SK-N-SH (cell line): ENCODE measurements at regions not wholly inside any gene's neighbourhood (a gene's known extent, or its start where the extent isn't known, plus 50 kb on each side); places are given as distances from the start of the nearest gene placed in this dataset.

ENCODE experiments used
- CTCF ChIA-PET: fragments of 300-600, 350-600 bp; formaldehyde crosslinking; extraction: SDS; loops from one replicate; lab custom pipeline; 2021; lab: Yijun Ruan, JAX
- POLR2A ChIA-PET: fragments of 350-600 bp; sonication (Branson Sonifier 250); formaldehyde crosslinking; extraction: SDS; loops from one replicate; lab custom pipeline; 2020; ENCODE audit warnings: antibody characterized with exemption, inconsistent platforms; lab: Yijun Ruan, JAX
- DNase-seq: peaks from one replicate; pipeline ENCODE4 v3.0.0; 2012
- H2AFZ ChIP-seq: fragments of 200-600 bp; sonication (generic); 2 replicates; pipeline ENCODE4 v1.8.1; 2016; ENCODE audit warnings: antibody characterized with exemption, mild to moderate bottlenecking, low read depth
- H3F3A ChIP-seq: fragments of 200-600 bp; sonication (generic); replicated peaks from 2 replicates; pipeline ENCODE3; 2016; ENCODE audit warnings: antibody characterized with exemption, mild to moderate bottlenecking; ENCODE audit not compliant: insufficient read depth
- H3K27ac ChIP-seq, 2 experiments: fragments of 200-500 bp in 1 of 2; fragments of 200-600 bp in 1 of 2; sonication (Bioruptor generic) in 1 of 2; sonication (generic), shearing (Covaris generic) in 1 of 2; 2 replicates each; pipeline versions ENCODE4 v1.5.1 to v1.6.1; 2014 to 2016; ENCODE audit warnings: low read depth in 2 of 2, inconsistent platforms in 1 of 2, low read length in 1 of 2, mild to moderate bottlenecking in 1 of 2, mixed read lengths in 1 of 2
- H3K27me3 ChIP-seq: fragments of 200-600 bp; sonication (generic), shearing (Covaris generic); 2 replicates; pipeline ENCODE4 v1.6.1; 2016; ENCODE audit warnings: mixed run types; ENCODE audit not compliant: insufficient read depth
- H3K36me3 ChIP-seq, 2 experiments: fragments of 200-500 bp in 1 of 2; fragments of 200-600 bp in 1 of 2; sonication (Bioruptor generic) in 1 of 2; sonication (generic) in 1 of 2; replicated peaks in 1 of 2; 2 replicates each; pipeline versions ENCODE3 to v1.5.1; 2014 to 2016; ENCODE audit warnings: low read length in 1 of 2, mild to moderate bottlenecking in 1 of 2; ENCODE audit not compliant: insufficient read depth in 2 of 2, control insufficient read depth in 1 of 2
- H3K4me1 ChIP-seq, 2 experiments: fragments of 200-500 bp in 1 of 2; fragments of 200-600 bp in 1 of 2; sonication (Bioruptor generic) in 1 of 2; sonication (generic), shearing (Covaris generic) in 1 of 2; 2 replicates each; pipeline versions ENCODE4 v1.5.1 to v1.6.1; 2014 to 2016; ENCODE audit warnings: low read depth in 1 of 2, low read length in 1 of 2, mixed run types in 1 of 2; ENCODE audit not compliant: insufficient read depth in 2 of 2, control insufficient read depth in 1 of 2
- H3K4me2 ChIP-seq: fragments of 200-600 bp; sonication (generic), shearing (Covaris generic); 2 replicates; pipeline ENCODE4 v1.6.1; 2017; ENCODE audit warnings: mixed run types
- H3K4me3 ChIP-seq, 2 experiments: fragments of 200-500 bp in 1 of 2; fragments of 200-600 bp in 1 of 2; sonication (Bioruptor generic) in 1 of 2; sonication (generic), shearing (Covaris generic) in 1 of 2; 2 replicates each; pipeline versions ENCODE4 v1.5.1 to v1.8.1; 2014 to 2016; ENCODE audit warnings: low read depth in 2 of 2, inconsistent platforms in 1 of 2, low read length in 1 of 2, mild to moderate bottlenecking in 1 of 2, mixed read lengths in 1 of 2, moderate library complexity in 1 of 2
- H3K79me2 ChIP-seq: fragments of 200-600 bp; sonication (generic); 2 replicates; pipeline ENCODE4 v1.8.1; 2017; ENCODE audit warnings: mild to moderate bottlenecking; ENCODE audit not compliant: insufficient read depth
- H3K9ac ChIP-seq: fragments of 200-600 bp; sonication (generic); 2 replicates; pipeline ENCODE4 v1.6.1; 2017; ENCODE audit warnings: mixed run types
- H3K9me2 ChIP-seq: fragments of 200-600 bp; sonication (generic); 2 replicates; pipeline ENCODE4 v1.6.1; 2017; ENCODE audit warnings: mixed run types
- H3K9me3 ChIP-seq: fragments of 200-600 bp; sonication (generic); 2 replicates; pipeline ENCODE4 v1.6.1; 2017; ENCODE audit warnings: mixed run types, mild to moderate bottlenecking, moderate library complexity
- H4K20me1 ChIP-seq: fragments of 200-600 bp; sonication (generic); 2 replicates; pipeline ENCODE4 v1.6.1; 2017; ENCODE audit warnings: mild to moderate bottlenecking, mixed run types; ENCODE audit not compliant: insufficient read depth
- EZH2phosphoT487 ChIP-seq: fragments of 200-600 bp; sonication (generic); IDR thresholded peaks from 2 replicates; pipeline ENCODE4 v1.6.1; 2017; ENCODE audit warnings: low read depth, mixed run types, mild to moderate bottlenecking, antibody characterized with exemption, moderate library complexity, borderline replicate concordance
- FOSL2 ChIP-seq: IDR thresholded peaks from 2 replicates; pipeline ENCODE4 v1.4.0; 2012; ENCODE audit warnings: low read depth, mild to moderate bottlenecking, moderate library complexity, borderline replicate concordance
- FOXJ3 ChIP-seq: sonication (generic); formaldehyde crosslinking; IDR thresholded peaks from 2 replicates; pipeline ENCODE4 v1.5.1; 2020; ENCODE audit warnings: mild to moderate bottlenecking, missing genetic modification reagents
- FOXM1 ChIP-seq: IDR thresholded peaks from 2 replicates; pipeline ENCODE4 v1.4.0; 2012; ENCODE audit warnings: low read depth, mild to moderate bottlenecking
- GABPA ChIP-seq: IDR thresholded peaks from 2 replicates; pipeline ENCODE4 v1.4.0; 2012; ENCODE audit warnings: low read depth, mild to moderate bottlenecking
- MXI1 ChIP-seq: IDR thresholded peaks from 2 replicates; pipeline ENCODE4 v1.6.1; 2012; ENCODE audit warnings: mild to moderate bottlenecking, low read depth, low read length, improper control_type of control experiment
- NRF1 ChIP-seq: IDR thresholded peaks from 2 replicates; pipeline ENCODE4 v1.6.1; 2012; ENCODE audit warnings: low read depth, mild to moderate bottlenecking, low read length
- RAD21 ChIP-seq: IDR thresholded peaks from 2 replicates; pipeline ENCODE4 v1.6.1; 2012; ENCODE audit warnings: mild to moderate bottlenecking, low read length
- RXRA ChIP-seq: IDR thresholded peaks from 2 replicates; pipeline ENCODE4 v1.4.0; 2012; ENCODE audit warnings: low read depth, mild to moderate bottlenecking, borderline replicate concordance
- SIN3A ChIP-seq: IDR thresholded peaks from 2 replicates; pipeline ENCODE4 v1.6.1; 2012; ENCODE audit warnings: low read depth, mild to moderate bottlenecking, low read length, moderate library complexity, borderline replicate concordance
- TCF12 ChIP-seq: IDR thresholded peaks from 2 replicates; pipeline ENCODE4 v1.4.0; 2012
- YY1 ChIP-seq: IDR thresholded peaks from 2 replicates; pipeline ENCODE4 v1.4.0; 2012; ENCODE audit warnings: low read depth, mild to moderate bottlenecking
- WGBS: methylation state at CpG from one replicate; pipeline ENCODE4 v1.1.6; 2017; ENCODE audit warnings: low lambda C conversion rate; 5-methylcytosine and 5-hydroxymethylcytosine counted together
- TF ChIP-seq, protein P1 (sequence below): IDR thresholded peaks from 2 replicates; pipeline ENCODE4 v1.4.0; 2012; ENCODE audit warnings: low read depth
- TF ChIP-seq, protein P2 (sequence below): IDR thresholded peaks from 2 replicates; pipeline ENCODE4 v1.4.0; 2012; ENCODE audit warnings: low read depth, borderline replicate concordance
- TF ChIP-seq, protein P3 (sequence below): IDR thresholded peaks from 2 replicates; pipeline ENCODE4 v1.6.1; 2012; ENCODE audit warnings: mild to moderate bottlenecking, low read depth, low read length, moderate library complexity
- TF ChIP-seq, protein P4 (sequence below): IDR thresholded peaks from 2 replicates; pipeline ENCODE4; 2012

DNA sequence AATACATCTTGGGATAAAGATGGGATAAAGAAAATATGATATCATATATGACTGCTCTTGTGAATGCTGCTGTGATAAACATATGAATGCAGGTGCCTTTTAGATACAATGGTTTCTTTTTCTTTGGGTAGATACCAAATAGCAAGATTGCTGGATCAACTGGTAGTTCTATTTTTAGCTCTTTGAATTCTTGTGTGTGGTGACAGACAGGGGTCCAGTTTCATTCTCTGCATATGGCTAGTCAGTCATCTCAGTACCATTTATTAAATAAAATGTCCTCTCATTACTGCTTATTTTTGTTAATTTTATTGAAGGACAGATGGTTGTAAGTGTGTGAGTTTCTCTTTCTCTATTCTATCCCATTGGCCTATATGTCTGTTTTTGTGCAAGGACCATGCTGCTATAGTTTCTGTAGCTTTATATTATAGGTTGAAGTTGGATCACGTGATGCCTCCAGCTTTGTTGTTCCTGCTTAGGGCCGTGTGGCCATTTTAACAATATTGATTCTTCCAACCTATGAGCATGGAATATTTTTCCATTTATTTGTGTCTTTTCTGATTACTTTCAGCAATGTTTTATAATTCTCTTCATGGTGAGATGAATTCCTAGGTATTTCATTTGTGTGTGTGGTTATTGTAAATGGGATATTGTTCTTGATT lies 1089.8 kb upstream of the CADM2 start:
- H3K79me2 ChIP-seq: no peaks in the 10 kb centered on the region
- WGBS: 1% methylated on average over 2 of the region's 2 CpGs
- H3K9ac ChIP-seq: no peak overlapping the region
- no peak overlapping the region for H3K4me3 ChIP-seq
- H4K20me1 ChIP-seq: no peaks in the 10 kb centered on the region
- no peaks in the 10 kb centered on the region; the same call in 1 of the 2 replicates for H3K27me3 ChIP-seq
- DNase-seq: no peak
- no peaks in the 10 kb centered on the region for H3K36me3 ChIP-seq
- no peak overlapping the region for H2AFZ ChIP-seq
- no peak for TF ChIP-seq EZH2phosphoT487
- no peak for TF ChIP-seq SIN3A
- TF ChIP-seq TCF12: no peak
- no peak for TF ChIP-seq FOXM1
- TF ChIP-seq FOSL2: no peak
- no peak for TF ChIP-seq GABPA
- TF ChIP-seq FOXJ3 (CRISPR knock-in tag): no peak
- no peak for TF ChIP-seq YY1
- TF ChIP-seq, protein P1, sequence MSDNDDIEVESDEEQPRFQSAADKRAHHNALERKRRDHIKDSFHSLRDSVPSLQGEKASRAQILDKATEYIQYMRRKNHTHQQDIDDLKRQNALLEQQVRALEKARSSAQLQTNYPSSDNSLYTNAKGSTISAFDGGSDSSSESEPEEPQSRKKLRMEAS: no peak
- TF ChIP-seq, protein P2, sequence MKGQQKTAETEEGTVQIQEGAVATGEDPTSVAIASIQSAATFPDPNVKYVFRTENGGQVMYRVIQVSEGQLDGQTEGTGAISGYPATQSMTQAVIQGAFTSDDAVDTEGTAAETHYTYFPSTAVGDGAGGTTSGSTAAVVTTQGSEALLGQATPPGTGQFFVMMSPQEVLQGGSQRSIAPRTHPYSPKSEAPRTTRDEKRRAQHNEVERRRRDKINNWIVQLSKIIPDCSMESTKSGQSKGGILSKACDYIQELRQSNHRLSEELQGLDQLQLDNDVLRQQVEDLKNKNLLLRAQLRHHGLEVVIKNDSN: no peak
- TF ChIP-seq NRF1: no peak
- no peak for TF ChIP-seq RXRA
- TF ChIP-seq, protein P3, sequence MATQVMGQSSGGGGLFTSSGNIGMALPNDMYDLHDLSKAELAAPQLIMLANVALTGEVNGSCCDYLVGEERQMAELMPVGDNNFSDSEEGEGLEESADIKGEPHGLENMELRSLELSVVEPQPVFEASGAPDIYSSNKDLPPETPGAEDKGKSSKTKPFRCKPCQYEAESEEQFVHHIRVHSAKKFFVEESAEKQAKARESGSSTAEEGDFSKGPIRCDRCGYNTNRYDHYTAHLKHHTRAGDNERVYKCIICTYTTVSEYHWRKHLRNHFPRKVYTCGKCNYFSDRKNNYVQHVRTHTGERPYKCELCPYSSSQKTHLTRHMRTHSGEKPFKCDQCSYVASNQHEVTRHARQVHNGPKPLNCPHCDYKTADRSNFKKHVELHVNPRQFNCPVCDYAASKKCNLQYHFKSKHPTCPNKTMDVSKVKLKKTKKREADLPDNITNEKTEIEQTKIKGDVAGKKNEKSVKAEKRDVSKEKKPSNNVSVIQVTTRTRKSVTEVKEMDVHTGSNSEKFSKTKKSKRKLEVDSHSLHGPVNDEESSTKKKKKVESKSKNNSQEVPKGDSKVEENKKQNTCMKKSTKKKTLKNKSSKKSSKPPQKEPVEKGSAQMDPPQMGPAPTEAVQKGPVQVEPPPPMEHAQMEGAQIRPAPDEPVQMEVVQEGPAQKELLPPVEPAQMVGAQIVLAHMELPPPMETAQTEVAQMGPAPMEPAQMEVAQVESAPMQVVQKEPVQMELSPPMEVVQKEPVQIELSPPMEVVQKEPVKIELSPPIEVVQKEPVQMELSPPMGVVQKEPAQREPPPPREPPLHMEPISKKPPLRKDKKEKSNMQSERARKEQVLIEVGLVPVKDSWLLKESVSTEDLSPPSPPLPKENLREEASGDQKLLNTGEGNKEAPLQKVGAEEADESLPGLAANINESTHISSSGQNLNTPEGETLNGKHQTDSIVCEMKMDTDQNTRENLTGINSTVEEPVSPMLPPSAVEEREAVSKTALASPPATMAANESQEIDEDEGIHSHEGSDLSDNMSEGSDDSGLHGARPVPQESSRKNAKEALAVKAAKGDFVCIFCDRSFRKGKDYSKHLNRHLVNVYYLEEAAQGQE: no peak
- TF ChIP-seq, protein P4, sequence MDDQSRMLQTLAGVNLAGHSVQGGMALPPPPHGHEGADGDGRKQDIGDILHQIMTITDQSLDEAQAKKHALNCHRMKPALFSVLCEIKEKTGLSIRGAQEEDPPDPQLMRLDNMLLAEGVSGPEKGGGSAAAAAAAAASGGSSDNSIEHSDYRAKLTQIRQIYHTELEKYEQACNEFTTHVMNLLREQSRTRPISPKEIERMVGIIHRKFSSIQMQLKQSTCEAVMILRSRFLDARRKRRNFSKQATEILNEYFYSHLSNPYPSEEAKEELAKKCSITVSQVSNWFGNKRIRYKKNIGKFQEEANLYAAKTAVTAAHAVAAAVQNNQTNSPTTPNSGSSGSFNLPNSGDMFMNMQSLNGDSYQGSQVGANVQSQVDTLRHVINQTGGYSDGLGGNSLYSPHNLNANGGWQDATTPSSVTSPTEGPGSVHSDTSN: no peak
- no peak for TF ChIP-seq MXI1
- no peak for TF ChIP-seq RAD21
- no peaks in the 10 kb centered on the region for H3K9me2 ChIP-seq
- H3F3A ChIP-seq: no peaks in the 10 kb centered on the region
- H3K27ac ChIP-seq: no peak overlapping the region
- no peaks in the 10 kb centered on the region for H3K4me1 ChIP-seq
- ChIA-PET CTCF (no interaction called here), POLR2A (no interaction called here)
- no peaks in the 10 kb centered on the region for H3K9me3 ChIP-seq
- no peak overlapping the region for H3K4me2 ChIP-seq
